HS-27A (cell line): ENCODE measurements at regions not wholly inside any gene's neighbourhood (a gene's known extent, or its start where the extent isn't known, plus 50 kb on each side); places are given as distances from the start of the nearest gene placed in this dataset.
"Not testable (repeated sequence)": the region's sequence is repeated elsewhere in the genome, so short reads cannot be mapped to it uniquely, and the experiment has no call there.

Experiments
- DNase-seq: peaks from one replicate; pipeline ENCODE4 v3.0.0-alpha.2; 2012; ENCODE audit warnings: low read depth, missing footprints

GRCh38 chr2:228589115-228589514 is 407.6 kb upstream of the SPHKAP start:
- DNase-seq, result no peak

- DNase-seq, result no peak
These were observed 400.2 kb upstream of the SPHKAP start for GRCh38 chr2:228581731-228582130.

- DNase-seq, result no peak
These were observed 394.4 kb upstream of the SPHKAP start for GRCh38 chr2:228575897-228576296.

- not testable (repeated sequence) for DNase-seq
These were observed 386.8 kb upstream of the SPHKAP start for GRCh38 chr2:228568275-228568674.

- DNase-seq, result no peak
These were observed 380.3 kb upstream of the SPHKAP start for GRCh38 chr2:228561816-228562215.

- DNase-seq, result no peak
These were observed 378.4 kb upstream of the SPHKAP start for GRCh38 chr2:228559774-228560415.

- DNase-seq, result no peak
These were observed 375.2 kb upstream of the SPHKAP start for GRCh38 chr2:228556717-228557116.

- DNase-seq, result no peak
These were observed 368.0 kb upstream of the SPHKAP start for GRCh38 chr2:228549441-228550007.

GRCh38 chr2:228548230-228548629 is 366.7 kb upstream of the SPHKAP start:
- no peak for DNase-seq

- DNase-seq, result no peak
These were observed 364.3 kb upstream of the SPHKAP start for GRCh38 chr2:228545748-228546145.

GRCh38 chr2:228545041-228545747 is 363.7 kb upstream of the SPHKAP start:
- DNase-seq, result no peak

- no peak for DNase-seq
These were observed 361.6 kb upstream of the SPHKAP start for GRCh38 chr2:228543117-228543516.

- DNase-seq, result no peak
These were observed 360.8 kb upstream of the SPHKAP start for GRCh38 chr2:228542277-228542676.

GRCh38 chr2:228541789-228542188 is 360.3 kb upstream of the SPHKAP start:
- DNase-seq, result no peak

GRCh38 chr2:228540976-228541375 is 359.5 kb upstream of the SPHKAP start:
- no peak for DNase-seq

GRCh38 chr2:228535396-228535795 is 353.9 kb upstream of the SPHKAP start:
- DNase-seq, result no peak

GRCh38 chr2:228533156-228533555 is 351.7 kb upstream of the SPHKAP start:
- DNase-seq, result no peak

GRCh38 chr2:228532233-228532632 is 350.7 kb upstream of the SPHKAP start:
- no peak for DNase-seq

GRCh38 chr2:228527197-228527881 is 345.9 kb upstream of the SPHKAP start:
- DNase-seq, result no peak

GRCh38 chr2:228526687-228527086 is 345.2 kb upstream of the SPHKAP start:
- DNase-seq, result no peak

- no peak for DNase-seq
These were observed 341.5 kb upstream of the SPHKAP start for GRCh38 chr2:228522977-228523376.

- no peak for DNase-seq
These were observed 340.8 kb upstream of the SPHKAP start for GRCh38 chr2:228522276-228522675.

- DNase-seq, result no peak
These were observed 338.1 kb upstream of the SPHKAP start for GRCh38 chr2:228519561-228519960.
